ENCODE measurements at regions not wholly inside any gene's neighbourhood (a gene's known extent, or its start where the extent isn't known, plus 50 kb on each side); places are given as distances from the start of the nearest gene placed in this dataset.

- no peak overlapping the region for H3K4me3 ChIP-seq
- peaks cover 0 to 11% of the 10 kb centered on the region in 2 donors for H3K4me1 ChIP-seq
- no peak for TF ChIP-seq CTCF (IDR thresholded peaks at IDR 0.05)
- H3K9me3 ChIP-seq = no peaks in the 10 kb centered on the region
- no peak for DNase-seq
- H3K27me3 ChIP-seq = peaks cover 0 to 12% of the 10 kb centered on the region in 2 donors
- ATAC-seq = no peak
- H3K36me3 ChIP-seq = no peaks in the 10 kb centered on the region
- intact Hi-C loops (cut with DNase I) = no loop called here
- no peak overlapping the region for H3K27ac ChIP-seq
Observed at GRCh38 chr16:85990861-85991301, 91.9 kb downstream of the IRF8 start.

GRCh38 chr16:85991425-85991824 is 92.5 kb downstream of the IRF8 start:
- ATAC-seq = no peak
- Histone ChIP-seq H3K4me3 (no peak overlapping the region), H3K4me1 (peaks cover 0 to 10% of the 10 kb centered on the region in 2 donors), H3K9me3 (no peaks in the 10 kb centered on the region), H3K27ac (no peak overlapping the region), H3K36me3 (no peaks in the 10 kb centered on the region), H3K27me3 (peaks cover 0 to 12% of the 10 kb centered on the region in 2 donors)
- DNase-seq = no peak
- intact Hi-C loops (cut with DNase I) = no loop called here
- no peak for TF ChIP-seq CTCF (IDR thresholded peaks at IDR 0.05)

- DNase-seq (no peak), ATAC-seq (no peak)
- TF ChIP-seq CTCF (IDR thresholded peaks at IDR 0.05) = no peak
- intact Hi-C loops (cut with DNase I) = no loop called here
- Histone ChIP-seq H3K4me3 (no peak overlapping the region), H3K4me1 (peaks cover 0 to 5% of the 10 kb centered on the region in 2 donors), H3K9me3 (no peaks in the 10 kb centered on the region), H3K27me3 (peaks cover 0 to 12% of the 10 kb centered on the region in 2 donors), H3K27ac (no peak overlapping the region), H3K36me3 (no peaks in the 10 kb centered on the region)
Observed at GRCh38 chr16:85991856-85992255, 92.9 kb downstream of the IRF8 start.

- Histone ChIP-seq H3K27ac (no peak overlapping the region), H3K4me3 (no peak overlapping the region), H3K4me1 (peaks cover 0 to under 1% of the 10 kb centered on the region in 2 donors), H3K9me3 (no peaks in the 10 kb centered on the region), H3K36me3 (no peaks in the 10 kb centered on the region), H3K27me3 (peaks cover 0 to 12% of the 10 kb centered on the region in 2 donors)
- TF ChIP-seq CTCF (IDR thresholded peaks at IDR 0.05) = no peak
- no peak for ATAC-seq
- intact Hi-C loops (cut with DNase I) = no loop called here
- DNase-seq = no peak
Observed at GRCh38 chr16:85992359-85992758, 93.4 kb downstream of the IRF8 start.

GRCh38 chr16:85992779-85993178 is 93.8 kb downstream of the IRF8 start:
- no peak for TF ChIP-seq CTCF (IDR thresholded peaks at IDR 0.05)
- intact Hi-C loops (cut with DNase I) = no loop called here
- H3K4me3 ChIP-seq = no peak overlapping the region
- no peak overlapping the region for H3K27ac ChIP-seq
- H3K36me3 ChIP-seq = no peaks in the 10 kb centered on the region
- H3K4me1 ChIP-seq = no peaks in the 10 kb centered on the region
- H3K9me3 ChIP-seq = no peaks in the 10 kb centered on the region
- ATAC-seq (no peak), DNase-seq (no peak)
- peaks cover 0 to 12% of the 10 kb centered on the region in 2 donors for H3K27me3 ChIP-seq
